GM21390 (cell line): ENCODE measurements at regions not wholly inside any gene's neighbourhood (a gene's known extent, or its start where the extent isn't known, plus 50 kb on each side); places are given as distances from the start of the nearest gene placed in this dataset.

Experiments used
- ATAC-seq: cut with Tn5 transposase; IDR thresholded peaks from one replicate; pipeline ENCODE4 v1.9.1; 2021; ENCODE audit not compliant: unreplicated experiment

- ATAC-seq = no peak
Observed at GRCh38 chr2:6336752-6337471, 528.8 kb downstream of the CMPK2 start.

GRCh38 chr2:6337472-6337820 lies 528.3 kb downstream of the CMPK2 start:
- no peak for ATAC-seq

- ATAC-seq = no peak
Observed at GRCh38 chr2:6341588-6342129, 524.0 kb downstream of the CMPK2 start.

GRCh38 chr2:6342273-6342920 lies 523.3 kb downstream of the CMPK2 start:
- ATAC-seq = peak; percentile 21

- no peak for ATAC-seq
Observed at GRCh38 chr2:6343076-6343475, 522.6 kb downstream of the CMPK2 start.

GRCh38 chr2:6352247-6352646 lies 513.5 kb downstream of the CMPK2 start:
- ATAC-seq = peak; percentile 77

- ATAC-seq = no peak
Observed at GRCh38 chr2:6352906-6353515, 512.7 kb downstream of the CMPK2 start.

- peak; percentile 55 for ATAC-seq
Observed at GRCh38 chr2:6353669-6354068, 512.0 kb downstream of the CMPK2 start.

GRCh38 chr2:6354546-6354945 lies 511.2 kb downstream of the CMPK2 start:
- no peak for ATAC-seq

GRCh38 chr2:6355886-6356761 lies 509.6 kb downstream of the CMPK2 start:
- no peak for ATAC-seq

- no peak for ATAC-seq
Observed at GRCh38 chr2:6358546-6358945, 507.2 kb downstream of the CMPK2 start.

GRCh38 chr2:6358985-6359384 lies 506.7 kb downstream of the CMPK2 start:
- no peak for ATAC-seq

GRCh38 chr2:6359964-6360363 lies 505.7 kb downstream of the CMPK2 start:
- no peak for ATAC-seq

GRCh38 chr2:6362671-6363450 lies 502.8 kb downstream of the CMPK2 start:
- ATAC-seq = no peak

GRCh38 chr2:6368281-6368680 lies 497.4 kb downstream of the CMPK2 start:
- ATAC-seq = no peak

GRCh38 chr2:6369266-6369665 lies 496.4 kb downstream of the CMPK2 start:
- ATAC-seq = no peak

- no peak for ATAC-seq
Observed at GRCh38 chr2:6370753-6371551, 494.8 kb downstream of the CMPK2 start.

- no peak for ATAC-seq
Observed at GRCh38 chr2:6372317-6372901, 493.3 kb downstream of the CMPK2 start.

GRCh38 chr2:6381326-6381725 lies 484.4 kb downstream of the CMPK2 start:
- ATAC-seq = no peak
